Astrocyte (in vitro differentiated cells and primary cell): ENCODE measurements at regions not wholly inside any gene's neighbourhood (a gene's known extent, or its start where the extent isn't known, plus 50 kb on each side); places are given as distances from the start of the nearest gene placed in this dataset.
"Not testable (repeated sequence)": the region's sequence is repeated elsewhere in the genome, so short reads cannot be mapped to it uniquely, and the experiment has no call there.

ENCODE experiments used
- DNase-seq: peaks from one replicate; pipeline ENCODE4 v3.0.0-alpha.2; 2010; ENCODE audit warnings: low read depth
- FAIRE-seq: peaks from 2 replicates; lab custom pipeline; 2011; peaks lifted over from hg19 to GRCh38; lab: Jason Lieb, UNC
- H2AFZ ChIP-seq: 2 replicates; pipeline ENCODE4 v1.6.0; 2012; ENCODE audit warnings: low read depth, low read length, inconsistent platforms
- H3K27ac ChIP-seq: 2 replicates; pipeline ENCODE4 v1.5.1; 2011; ENCODE audit warnings: low read depth, low read length, inconsistent platforms
- H3K27me3 ChIP-seq: 2 replicates; pipeline ENCODE4 v1.6.0; 2011; ENCODE audit warnings: low read length, inconsistent platforms; ENCODE audit not compliant: insufficient read depth
- H3K36me3 ChIP-seq: 2 replicates; pipeline ENCODE4 v1.5.1; 2011; ENCODE audit warnings: low read length, inconsistent platforms; ENCODE audit not compliant: insufficient read depth
- H3K4me1 ChIP-seq: 2 replicates; pipeline ENCODE4 v1.5.1; 2011; ENCODE audit warnings: low read length, inconsistent platforms; ENCODE audit not compliant: insufficient read depth
- H3K4me2 ChIP-seq: 2 replicates; pipeline ENCODE4 v1.6.0; 2012; ENCODE audit warnings: low read length, inconsistent platforms
- H3K4me3 ChIP-seq: 2 replicates; pipeline ENCODE4 v1.5.1; 2011; ENCODE audit warnings: low read depth, mild to moderate bottlenecking, low read length, inconsistent platforms; ENCODE audit not compliant: insufficient read depth
- H3K79me2 ChIP-seq: 2 replicates; pipeline ENCODE4 v1.6.0; 2012; ENCODE audit warnings: mild to moderate bottlenecking, low read length, inconsistent platforms; ENCODE audit not compliant: insufficient read depth
- H3K9ac ChIP-seq: 2 replicates; pipeline ENCODE4 v1.6.0; 2012; ENCODE audit warnings: mild to moderate bottlenecking, low read length, inconsistent platforms
- H3K9me3 ChIP-seq: 2 replicates; pipeline ENCODE4 v1.5.1; 2012; ENCODE audit warnings: low read depth, mild to moderate bottlenecking, low read length, inconsistent platforms; ENCODE audit not compliant: insufficient read depth
- H4K20me1 ChIP-seq: 2 replicates; pipeline ENCODE4 v1.6.0; 2012; ENCODE audit warnings: low read length, inconsistent platforms; ENCODE audit not compliant: insufficient read depth
- H3K27ac Mint-ChIP-seq: one replicate; pipeline ENCODE4 v1.8.0; 2021; ENCODE audit warnings: mild to moderate bottlenecking, mixed read lengths; ENCODE audit not compliant: unreplicated experiment
- H3K27me3 Mint-ChIP-seq: one replicate; pipeline ENCODE4 v1.8.0; 2021; ENCODE audit warnings: low read depth, mixed read lengths; ENCODE audit not compliant: unreplicated experiment
- H3K36me3 Mint-ChIP-seq: one replicate; pipeline ENCODE4 v1.8.0; 2021; ENCODE audit warnings: low read depth, mixed read lengths; ENCODE audit not compliant: unreplicated experiment
- H3K4me1 Mint-ChIP-seq: one replicate; pipeline ENCODE4 v1.8.0; 2021; ENCODE audit warnings: low read depth, mixed read lengths; ENCODE audit not compliant: unreplicated experiment
- H3K4me3 Mint-ChIP-seq: one replicate; pipeline ENCODE4 v1.8.0; 2021; ENCODE audit warnings: mild to moderate bottlenecking, moderate library complexity, mixed read lengths; ENCODE audit not compliant: unreplicated experiment
- H3K9me3 Mint-ChIP-seq: one replicate; pipeline ENCODE4 v1.8.0; 2021; ENCODE audit warnings: mild to moderate bottlenecking, mixed read lengths; ENCODE audit not compliant: unreplicated experiment
- EZH2 ChIP-seq: IDR thresholded peaks from 2 replicates; pipeline ENCODE4 v1.6.1; 2012; ENCODE audit warnings: mild to moderate bottlenecking, low read length, inconsistent platforms; ENCODE audit not compliant: insufficient read depth
- TF ChIP-seq, protein P1 (sequence below): IDR thresholded peaks from 2 replicates; pipeline ENCODE4 v1.5.1; 2011; ENCODE audit warnings: low read depth, mild to moderate bottlenecking, inconsistent platforms, low read length, moderate library complexity; ENCODE audit not compliant: insufficient read depth

GRCh38 chr5:83407931-83408330 is 63.6 kb upstream of the VCAN start:
- FAIRE-seq = no peak
- Histone ChIP-seq H3K27ac (no peak overlapping the region), H4K20me1 (no peaks in the 10 kb centered on the region), H2AFZ (no peak overlapping the region), H3K79me2 (no peaks in the 10 kb centered on the region), H3K9me3 (no peaks in the 10 kb centered on the region), H3K27me3 (no peaks in the 10 kb centered on the region), H3K36me3 (no peaks in the 10 kb centered on the region), H3K4me2 (no peak overlapping the region), H3K4me1 (no peaks in the 10 kb centered on the region), H3K9ac (no peak overlapping the region), H3K4me3 (no peak overlapping the region)
- H3K9me3 Mint-ChIP-seq = peaks cover 11% of the 10 kb centered on the region
- H3K4me1 Mint-ChIP-seq = no peaks in the 10 kb centered on the region
- H3K4me3 Mint-ChIP-seq = no peak overlapping the region
- TF ChIP-seq EZH2 = no peak
- TF ChIP-seq, protein P1, sequence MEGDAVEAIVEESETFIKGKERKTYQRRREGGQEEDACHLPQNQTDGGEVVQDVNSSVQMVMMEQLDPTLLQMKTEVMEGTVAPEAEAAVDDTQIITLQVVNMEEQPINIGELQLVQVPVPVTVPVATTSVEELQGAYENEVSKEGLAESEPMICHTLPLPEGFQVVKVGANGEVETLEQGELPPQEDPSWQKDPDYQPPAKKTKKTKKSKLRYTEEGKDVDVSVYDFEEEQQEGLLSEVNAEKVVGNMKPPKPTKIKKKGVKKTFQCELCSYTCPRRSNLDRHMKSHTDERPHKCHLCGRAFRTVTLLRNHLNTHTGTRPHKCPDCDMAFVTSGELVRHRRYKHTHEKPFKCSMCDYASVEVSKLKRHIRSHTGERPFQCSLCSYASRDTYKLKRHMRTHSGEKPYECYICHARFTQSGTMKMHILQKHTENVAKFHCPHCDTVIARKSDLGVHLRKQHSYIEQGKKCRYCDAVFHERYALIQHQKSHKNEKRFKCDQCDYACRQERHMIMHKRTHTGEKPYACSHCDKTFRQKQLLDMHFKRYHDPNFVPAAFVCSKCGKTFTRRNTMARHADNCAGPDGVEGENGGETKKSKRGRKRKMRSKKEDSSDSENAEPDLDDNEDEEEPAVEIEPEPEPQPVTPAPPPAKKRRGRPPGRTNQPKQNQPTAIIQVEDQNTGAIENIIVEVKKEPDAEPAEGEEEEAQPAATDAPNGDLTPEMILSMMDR = no peak
- H3K36me3 Mint-ChIP-seq = peaks cover 2% of the 10 kb centered on the region
- no peak for DNase-seq
- no peaks in the 10 kb centered on the region for H3K27me3 Mint-ChIP-seq
- H3K27ac Mint-ChIP-seq = no peak overlapping the region

- H3K4me2 ChIP-seq = no peak overlapping the region
- H3K4me1 ChIP-seq = no peaks in the 10 kb centered on the region
- H3K9me3 ChIP-seq = no peaks in the 10 kb centered on the region
- H3K79me2 ChIP-seq = no peaks in the 10 kb centered on the region
- no peak overlapping the region for H3K27ac ChIP-seq
- TF ChIP-seq EZH2 = no peak
- TF ChIP-seq, protein P1 = no peak
- H3K27me3 Mint-ChIP-seq = no peaks in the 10 kb centered on the region
- H3K36me3 ChIP-seq = no peaks in the 10 kb centered on the region
- H3K4me3 Mint-ChIP-seq = no peak overlapping the region
- H3K9ac ChIP-seq = no peak overlapping the region
- H3K9me3 Mint-ChIP-seq = peaks cover 11% of the 10 kb centered on the region
- FAIRE-seq (no peak), DNase-seq (no peak)
- no peak overlapping the region for H2AFZ ChIP-seq
- H3K27me3 ChIP-seq = no peaks in the 10 kb centered on the region
- H3K27ac Mint-ChIP-seq = no peak overlapping the region
- H4K20me1 ChIP-seq = no peaks in the 10 kb centered on the region
- no peak overlapping the region for H3K4me3 ChIP-seq
- peaks cover 2% of the 10 kb centered on the region for H3K36me3 Mint-ChIP-seq
- no peaks in the 10 kb centered on the region for H3K4me1 Mint-ChIP-seq
Measured at GRCh38 chr5:83408719-83409118, 62.8 kb upstream of the VCAN start.

DNA sequence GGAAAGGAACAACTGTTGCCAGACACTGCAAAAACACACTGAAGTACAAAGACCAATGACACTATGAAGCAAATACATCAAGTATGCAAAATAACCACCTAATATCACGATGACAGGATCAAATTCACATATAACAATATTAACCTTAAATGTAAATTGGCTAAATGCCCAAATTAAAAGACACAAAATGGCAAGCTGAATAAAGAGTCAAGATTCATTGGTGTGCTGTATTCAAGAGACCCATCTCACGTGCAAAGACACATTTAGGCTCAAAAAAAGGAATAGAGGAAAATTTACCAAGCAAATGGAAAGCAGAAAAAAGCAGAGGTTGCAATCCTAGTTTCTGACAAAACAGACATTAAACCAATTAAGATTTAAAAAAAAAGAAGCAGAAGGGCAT is 61.8 kb upstream of the VCAN start:
- not testable (repeated sequence) for H3K27me3 Mint-ChIP-seq, H3K4me1 ChIP-seq, H3K79me2 ChIP-seq, H3K36me3 Mint-ChIP-seq, H3K4me1 Mint-ChIP-seq, DNase-seq, H2AFZ ChIP-seq, H3K27ac ChIP-seq, H3K27me3 ChIP-seq, H3K4me2 ChIP-seq, H3K9me3 ChIP-seq, H3K4me3 ChIP-seq, H3K36me3 ChIP-seq, H3K9ac ChIP-seq, H4K20me1 ChIP-seq, H3K4me3 Mint-ChIP-seq, H3K27ac Mint-ChIP-seq
- FAIRE-seq = peak; percentile 13
- peaks cover 11% of the 10 kb centered on the region for H3K9me3 Mint-ChIP-seq

- H3K27me3 Mint-ChIP-seq, H3K4me1 ChIP-seq, H3K79me2 ChIP-seq, H2AFZ ChIP-seq, H3K27me3 ChIP-seq, DNase-seq, H3K9ac ChIP-seq, H3K4me3 Mint-ChIP-seq, H3K4me3 ChIP-seq, H3K4me1 Mint-ChIP-seq, H3K27ac Mint-ChIP-seq, H3K9me3 ChIP-seq, H3K36me3 ChIP-seq, H3K36me3 Mint-ChIP-seq, H4K20me1 ChIP-seq, H3K4me2 ChIP-seq, FAIRE-seq, H3K27ac ChIP-seq: not testable (repeated sequence)
- peaks cover 11% of the 10 kb centered on the region for H3K9me3 Mint-ChIP-seq
Measured at GRCh38 chr5:83410319-83410718, 61.2 kb upstream of the VCAN start.
